Kidney epithelial cell (primary cell): ENCODE measurements at regions not wholly inside any gene's neighbourhood (a gene's known extent, or its start where the extent isn't known, plus 50 kb on each side); places are given as distances from the start of the nearest gene placed in this dataset.

Source experiments
- DNase-seq: peaks from one replicate; pipeline ENCODE4 v3.0.0-alpha.2; 2010; ENCODE audit warnings: low read depth
- H3K27me3 ChIP-seq: 2 replicates; pipeline ENCODE4 v1.6.0; 2011; ENCODE audit warnings: low read length; ENCODE audit not compliant: control insufficient read depth, insufficient read depth
- H3K36me3 ChIP-seq: 2 replicates; pipeline ENCODE4 v1.5.1; 2011; ENCODE audit warnings: low read length; ENCODE audit not compliant: control insufficient read depth, insufficient read depth
- H3K4me3 ChIP-seq: 2 replicates; pipeline ENCODE4 v1.5.1; 2011; ENCODE audit warnings: low read depth, mild to moderate bottlenecking, control low read depth, low read length
- TF ChIP-seq, protein P1 (sequence below): IDR thresholded peaks from 2 replicates; pipeline ENCODE4 v1.5.1; 2011; ENCODE audit warnings: mild to moderate bottlenecking, moderate library complexity, low read length, control low read depth, inconsistent platforms; ENCODE audit not compliant: insufficient read depth, poor library complexity, severe bottlenecking

DNA sequence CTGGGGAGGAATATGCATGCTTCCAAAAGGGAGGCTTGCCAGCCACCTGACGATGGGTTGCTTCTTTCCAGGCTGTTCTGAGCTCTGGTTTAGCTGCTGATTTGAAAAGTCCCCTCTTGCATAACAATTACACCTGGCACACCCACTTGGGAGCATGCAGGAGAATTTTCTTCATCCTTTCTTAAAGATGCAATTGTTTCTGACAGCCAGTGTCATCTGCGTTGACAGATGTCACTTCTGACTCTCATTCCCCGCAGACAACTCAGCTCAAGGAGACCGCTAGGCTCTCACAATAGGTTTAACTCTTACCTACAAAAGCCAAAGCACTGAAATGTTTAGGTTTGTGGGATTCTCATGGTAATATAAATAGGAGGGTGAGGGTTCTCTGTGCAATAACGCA is 185.6 kb upstream of the SYNPR start:
- no peak overlapping the region for H3K4me3 ChIP-seq
- no peak for DNase-seq
- H3K27me3 ChIP-seq: no peaks in the 10 kb centered on the region
- TF ChIP-seq, protein P1, sequence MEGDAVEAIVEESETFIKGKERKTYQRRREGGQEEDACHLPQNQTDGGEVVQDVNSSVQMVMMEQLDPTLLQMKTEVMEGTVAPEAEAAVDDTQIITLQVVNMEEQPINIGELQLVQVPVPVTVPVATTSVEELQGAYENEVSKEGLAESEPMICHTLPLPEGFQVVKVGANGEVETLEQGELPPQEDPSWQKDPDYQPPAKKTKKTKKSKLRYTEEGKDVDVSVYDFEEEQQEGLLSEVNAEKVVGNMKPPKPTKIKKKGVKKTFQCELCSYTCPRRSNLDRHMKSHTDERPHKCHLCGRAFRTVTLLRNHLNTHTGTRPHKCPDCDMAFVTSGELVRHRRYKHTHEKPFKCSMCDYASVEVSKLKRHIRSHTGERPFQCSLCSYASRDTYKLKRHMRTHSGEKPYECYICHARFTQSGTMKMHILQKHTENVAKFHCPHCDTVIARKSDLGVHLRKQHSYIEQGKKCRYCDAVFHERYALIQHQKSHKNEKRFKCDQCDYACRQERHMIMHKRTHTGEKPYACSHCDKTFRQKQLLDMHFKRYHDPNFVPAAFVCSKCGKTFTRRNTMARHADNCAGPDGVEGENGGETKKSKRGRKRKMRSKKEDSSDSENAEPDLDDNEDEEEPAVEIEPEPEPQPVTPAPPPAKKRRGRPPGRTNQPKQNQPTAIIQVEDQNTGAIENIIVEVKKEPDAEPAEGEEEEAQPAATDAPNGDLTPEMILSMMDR: no peak
- no peaks in the 10 kb centered on the region for H3K36me3 ChIP-seq

DNA sequence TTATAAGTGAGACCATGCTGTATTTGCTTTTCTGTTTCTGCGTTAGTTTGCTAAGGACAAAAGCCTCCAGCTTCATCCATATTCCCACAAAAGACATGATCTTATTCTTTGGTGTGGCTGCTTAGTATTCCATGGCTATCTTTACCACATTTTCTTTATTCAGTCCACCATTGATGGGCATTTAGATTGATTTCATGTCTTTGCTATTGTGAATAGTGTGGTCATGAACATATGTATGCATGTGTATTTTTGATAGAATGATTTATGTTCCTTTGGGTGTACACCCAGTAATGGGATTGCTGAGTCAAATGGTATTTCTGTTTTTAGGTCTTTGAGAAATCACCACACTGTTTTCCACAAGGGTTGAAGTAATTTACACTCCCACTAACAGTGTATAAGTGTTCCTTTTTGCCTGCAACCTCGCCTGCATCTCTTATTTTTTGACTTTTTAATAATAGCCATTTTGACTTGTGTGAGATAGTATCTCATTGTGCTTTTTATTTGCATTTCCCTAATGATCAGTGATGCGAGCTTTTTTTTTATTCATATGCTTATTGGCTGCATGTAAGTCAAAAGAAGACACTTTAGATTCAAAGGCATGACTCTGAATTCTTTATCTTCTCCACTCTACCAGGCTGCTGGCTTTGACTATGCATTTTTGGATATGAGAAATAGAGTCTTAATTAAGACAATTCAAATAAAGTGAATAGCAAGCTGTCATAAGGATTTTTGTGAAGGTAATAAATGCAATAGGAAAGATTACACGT is 183.3 kb upstream of the SYNPR start:
- TF ChIP-seq, protein P1: no peak
- Histone ChIP-seq H3K27me3 (no peaks in the 10 kb centered on the region), H3K36me3 (no peaks in the 10 kb centered on the region), H3K4me3 (no peak overlapping the region)
- DNase-seq: no peak

DNA sequence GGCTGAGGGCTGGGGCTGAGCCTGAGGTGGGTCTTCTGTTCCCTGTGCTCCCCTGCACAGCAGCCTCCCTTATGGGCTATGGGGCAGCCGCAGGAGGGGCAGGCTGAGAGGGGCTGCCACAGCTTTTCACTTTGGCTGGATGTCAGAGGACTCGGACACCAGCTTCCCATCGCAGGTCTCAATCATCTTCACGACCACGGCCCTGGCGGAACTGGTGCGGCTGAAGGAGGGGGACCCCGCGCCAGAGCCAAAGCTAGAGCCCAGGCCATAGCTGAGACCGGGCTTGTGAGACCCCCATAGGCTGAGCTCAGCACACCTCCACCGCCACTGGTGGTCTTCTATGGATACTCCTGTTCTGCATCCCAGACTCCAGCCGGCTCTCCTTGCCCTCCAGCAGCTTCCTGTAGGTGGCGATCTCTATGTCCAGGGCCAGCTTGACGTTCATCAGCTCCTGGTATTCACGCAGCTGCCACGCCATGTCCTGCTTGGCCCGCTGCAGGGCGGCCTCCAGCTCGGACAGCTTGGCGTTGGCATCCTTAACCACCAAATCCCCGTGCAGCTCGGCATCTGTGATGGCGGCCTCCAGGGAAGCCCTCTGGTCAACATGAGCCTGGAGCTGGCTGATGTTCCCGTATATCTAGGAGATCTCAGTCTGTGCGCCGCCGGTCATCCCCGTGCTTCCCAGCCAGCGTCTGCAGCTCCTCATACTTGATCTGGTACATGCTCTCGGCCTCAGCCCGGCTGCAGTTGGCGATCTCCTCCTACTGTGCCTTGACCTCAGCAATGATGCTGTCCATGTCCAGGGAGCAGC is 181.7 kb upstream of the SYNPR start:
- H3K27me3 ChIP-seq: no peaks in the 10 kb centered on the region
- TF ChIP-seq, protein P1: no peak
- no peaks in the 10 kb centered on the region for H3K36me3 ChIP-seq
- no peak overlapping the region for H3K4me3 ChIP-seq
- DNase-seq: no peak

DNA sequence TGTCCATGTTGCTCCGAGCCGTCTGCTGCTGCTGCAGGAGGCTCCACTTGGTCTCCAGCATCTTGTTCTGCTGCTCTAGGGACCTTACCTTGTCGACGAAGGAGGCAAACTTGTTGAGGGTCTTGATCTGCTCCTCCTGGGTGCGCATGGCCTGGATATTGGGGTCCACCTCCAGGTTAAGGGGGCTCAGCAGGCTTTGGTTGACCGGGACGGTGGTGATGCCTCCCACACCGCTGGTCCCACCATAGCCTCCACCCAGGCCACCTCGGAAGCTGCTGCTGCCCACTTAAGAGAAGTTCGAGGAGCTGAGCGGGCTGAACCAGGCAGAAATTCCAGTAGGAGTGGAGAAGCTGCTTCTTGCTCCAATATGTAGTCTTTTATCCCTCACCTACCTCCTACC is 180.7 kb upstream of the SYNPR start:
- no peak for DNase-seq
- H3K4me3 ChIP-seq: no peak overlapping the region
- TF ChIP-seq, protein P1: no peak
- H3K27me3 ChIP-seq: no peaks in the 10 kb centered on the region
- no peaks in the 10 kb centered on the region for H3K36me3 ChIP-seq

DNA sequence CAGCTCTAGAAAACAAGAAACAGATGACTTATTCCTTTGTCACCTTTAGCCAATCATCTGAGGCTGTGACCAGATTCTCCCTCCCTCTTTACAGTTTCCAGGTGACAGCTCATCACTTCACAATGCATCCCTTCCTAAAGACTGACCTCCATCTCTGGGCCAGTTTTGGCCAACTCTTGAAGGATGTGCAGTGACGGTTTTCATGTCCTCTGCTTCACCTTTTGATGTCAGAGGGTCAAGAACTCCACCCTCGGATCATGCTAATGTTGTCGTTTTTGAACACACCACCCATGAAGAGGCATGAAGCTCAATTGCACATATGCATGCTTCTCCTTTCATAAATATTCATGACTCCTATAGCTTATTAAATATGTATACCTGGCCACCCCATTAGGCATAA is 161.2 kb upstream of the SYNPR start:
- Histone ChIP-seq H3K4me3 (no peak overlapping the region), H3K36me3 (no peaks in the 10 kb centered on the region), H3K27me3 (no peaks in the 10 kb centered on the region)
- TF ChIP-seq, protein P1: no peak
- no peak for DNase-seq

DNA sequence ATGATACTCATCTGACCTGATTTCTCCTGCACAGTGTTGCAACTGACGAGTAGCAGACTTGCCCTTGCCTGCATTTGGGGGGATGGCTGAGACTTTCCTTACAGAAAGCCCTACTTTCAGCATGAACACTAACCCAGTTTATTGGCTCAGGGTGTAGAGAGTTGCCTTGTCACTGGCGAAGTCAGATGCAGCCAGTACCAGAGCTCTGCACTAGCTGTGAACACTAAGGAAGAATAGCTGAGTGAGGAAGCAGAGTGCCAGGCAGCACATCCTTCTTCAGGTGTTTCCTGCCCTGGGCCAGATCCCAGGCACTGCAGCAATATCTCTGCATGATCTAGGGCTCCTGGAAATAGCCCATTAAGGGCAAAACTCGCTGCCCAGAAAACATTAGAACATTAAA is 154.0 kb upstream of the SYNPR start:
- no peak overlapping the region for H3K4me3 ChIP-seq
- DNase-seq: no peak
- H3K27me3 ChIP-seq: no peaks in the 10 kb centered on the region
- no peaks in the 10 kb centered on the region for H3K36me3 ChIP-seq
- TF ChIP-seq, protein P1: no peak
